Heart right ventricle (tissue), 16 donors: ENCODE measurements at regions not wholly inside any gene's neighbourhood (a gene's known extent, or its start where the extent isn't known, plus 50 kb on each side); places are given as distances from the start of the nearest gene placed in this dataset.
A peak's percentile ranks its signal among the peaks of the same experiment; 100 is the strongest.

Source experiments
- ATAC-seq, 8 donors: fragments of 200-7000 bp; cut with Tn5 transposase; one replicate each; pipeline ENCODE4 v1.9.1; 2020; ENCODE audit warnings: mild to moderate bottlenecking in 8 of 8, moderate library complexity in 8 of 8, moderate number of reproducible peaks in 1 of 8
- DNase-seq, 2 donors: peaks; one replicate each; pipeline ENCODE4 v3.0.0-alpha.2; 2020
- H3K27ac ChIP-seq, 10 donors: fragments of 200-600 bp; sonication (generic) in 2 of 10; one replicate each; pipeline versions ENCODE4 v1.5.0 to v1.8.0; 2020 to 2022; ENCODE audit warnings: mild to moderate bottlenecking in 3 of 10
- H3K27me3 ChIP-seq, 7 donors: fragments of 200-600 bp; one replicate each; pipeline ENCODE4 v1.8.0; 2021 to 2022; ENCODE audit warnings: mild to moderate bottlenecking in 2 of 7
- H3K36me3 ChIP-seq, 9 donors: fragments of 200-600 bp; sonication (generic) in 1 of 9; one replicate each; pipeline versions ENCODE4 v1.5.0 to v1.8.0; 2020 to 2022; ENCODE audit warnings: mild to moderate bottlenecking in 2 of 9
- H3K4me1 ChIP-seq, 9 donors: fragments of 200-600 bp; sonication (generic) in 1 of 9; one replicate each; pipeline versions ENCODE4 v1.5.0 to v1.8.0; 2020 to 2022; ENCODE audit warnings: mild to moderate bottlenecking in 4 of 9
- H3K4me3 ChIP-seq, 10 donors: fragments of 200-600 bp; sonication (generic) in 2 of 10; one replicate each; pipeline versions ENCODE4 v1.5.0 to v1.8.0; 2020 to 2022; ENCODE audit warnings: mild to moderate bottlenecking in 7 of 10, moderate library complexity in 2 of 10
- H3K9me3 ChIP-seq, 11 donors: fragments of 200-600 bp in 10 of 11; sonication (generic) in 2 of 11; one replicate each; pipeline versions ENCODE4 v1.5.0 to v1.8.0; 2013 to 2022; ENCODE audit warnings: mild to moderate bottlenecking in 2 of 11, control low read depth in 1 of 11, moderate library complexity in 1 of 11
- CTCF ChIP-seq, 9 donors: fragments of 200-600 bp; sonication (generic) in 2 of 9; IDR thresholded peaks; one replicate each; pipeline versions ENCODE4 v1.5.0 to v1.8.0; 2021 to 2022; ENCODE audit warnings: antibody characterized with exemption in 9 of 9, mild to moderate bottlenecking in 5 of 9, moderate library complexity in 1 of 9
- WGBS, 2 donors: extraction: QIAGEN DNeasy Blood & Tissue Kit; methylation state at CpG; one replicate each; pipeline ENCODE4 v1.1.7; 2013; ENCODE audit warnings: inconsistent platforms in 1 of 2; 5-methylcytosine and 5-hydroxymethylcytosine counted together
- intact Hi-C, 10 donors: fragments of 100-400 bp; cut with DNase I; formaldehyde crosslinking; loops; one replicate each; pipeline versions ENCODE4 v1.11.1 to v1.14.2; 2022
- donor health status: Arrhythmogenic right ventricular cardiomyopathy.
- donor health status: ischemic (EF 13 %, LVEDD 7.1; RV severe dilation, severe dysfunction).
- donor health status: healthy with polysubstance abuse.
- donor health status: DM: no; HTN: yes; CAD: no.
- donor health status: DM: no; HTN: no; CAD: no.
- donor health status: ischemic (EF 25% LVEDD 6.9; RV normal size, moderate dysfunction).
- donor health status: ischemic (EF 25% LVEDD 5.7; RV mildly dilated, moderate dysfunction).
- donor health status: healthy.
- donor health status: DM: yes; HTN: yes; CAD: no.
- donor health status: Ischemic cardiomyopathy.
- donor health status: ischemic (EF 35%, LVEDD 5.7; RV mildly dilated, moderate dysfunction).
- donor health status: nonischemic (EF 11% LVEDD 7.7; RV severe dilation, severe dysfunction).
- donor health status: DM: yes; HTN: yes; CAD: no.
- donor health status: PGD.
- donor health status: ischemic (EF 29% LVEDD 5.4; RV normal size, mild dysfunction).
- donor health status: nonischemic (EF 23%, LVEDD 6.1; RV moderate dilation, normal function).

GRCh38 chr5:74299833-74300232 is 340.7 kb downstream of the ENC1 start:
- DNase-seq (no peak), ATAC-seq (no peak)
- no peak for TF ChIP-seq CTCF (IDR thresholded peaks at IDR 0.05)
- no peak overlapping the region for H3K4me3 ChIP-seq
- intact Hi-C loops = loop anchor here in 1 of 10 donors (10.0 kb wide), 1 partner anchor 345 kb away; the partner anchor contains the start of gene ENC1
- 93 to 95% methylated on average over 2 of the region's 2 CpGs for WGBS, 2 donors
- no peak overlapping the region for H3K27ac ChIP-seq
- no peaks in the 10 kb centered on the region for H3K27me3 ChIP-seq
- peaks cover 0 to 10% (median 4%) of the 10 kb centered on the region in 9 donors for H3K4me1 ChIP-seq
- H3K9me3 ChIP-seq = no peaks in the 10 kb centered on the region
- H3K36me3 ChIP-seq = no peaks in the 10 kb centered on the region

DNA sequence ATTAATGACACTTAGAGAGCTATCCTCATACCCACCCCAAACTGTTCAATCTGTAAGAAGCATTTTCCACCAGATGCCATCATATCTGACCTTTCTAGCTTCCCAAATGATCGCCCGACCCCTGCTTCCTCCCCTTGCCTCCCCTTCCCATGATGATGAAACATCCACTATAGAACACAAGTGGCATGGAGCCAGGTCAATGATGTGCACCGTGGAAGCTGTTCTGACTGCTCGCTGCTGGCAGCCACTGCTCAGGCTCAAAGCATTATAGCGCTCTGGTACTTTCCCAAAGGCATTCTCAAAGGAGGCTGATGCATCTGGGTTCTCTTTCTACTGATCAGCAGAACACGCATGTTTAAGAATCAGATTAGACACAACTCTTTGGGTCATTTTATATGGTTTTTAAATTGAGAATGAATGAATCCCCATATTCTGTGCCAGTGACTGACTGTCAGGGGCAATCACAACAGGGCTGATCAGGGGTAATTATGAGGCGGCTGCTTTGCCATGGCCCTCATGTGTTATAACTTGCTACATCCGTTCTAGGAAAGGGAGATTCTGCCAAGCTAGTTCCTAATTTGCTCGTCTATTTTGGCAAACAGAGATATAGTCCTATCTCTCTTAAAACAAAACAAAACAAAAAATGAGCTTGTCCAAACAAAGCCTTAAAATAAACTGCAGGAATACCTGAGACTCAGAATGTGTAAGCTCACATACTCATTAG is 343.7 kb downstream of the ENC1 start:
- DNase-seq (peak in 1 of 2 donors; percentile 10), ATAC-seq (peak in 4 of 8 donors; percentile 14 to 48 (median 36))
- Histone ChIP-seq H3K4me1 (peaks cover 0 to 16% (median 4%) of the 10 kb centered on the region in 9 donors), H3K36me3 (no peaks in the 10 kb centered on the region), H3K27me3 (no peaks in the 10 kb centered on the region), H3K27ac (no peak overlapping the region), H3K9me3 (no peaks in the 10 kb centered on the region), H3K4me3 (no peak overlapping the region)
- no peak for TF ChIP-seq CTCF (IDR thresholded peaks at IDR 0.05)
- intact Hi-C loops = loop anchor here in 1 of 10 donors (10.0 kb wide), 1 partner anchor 348 kb away; the partner anchor contains the start of gene ENC1
- WGBS, 2 donors = 32 to 36% methylated on average over 9 of the region's 9 CpGs

DNA sequence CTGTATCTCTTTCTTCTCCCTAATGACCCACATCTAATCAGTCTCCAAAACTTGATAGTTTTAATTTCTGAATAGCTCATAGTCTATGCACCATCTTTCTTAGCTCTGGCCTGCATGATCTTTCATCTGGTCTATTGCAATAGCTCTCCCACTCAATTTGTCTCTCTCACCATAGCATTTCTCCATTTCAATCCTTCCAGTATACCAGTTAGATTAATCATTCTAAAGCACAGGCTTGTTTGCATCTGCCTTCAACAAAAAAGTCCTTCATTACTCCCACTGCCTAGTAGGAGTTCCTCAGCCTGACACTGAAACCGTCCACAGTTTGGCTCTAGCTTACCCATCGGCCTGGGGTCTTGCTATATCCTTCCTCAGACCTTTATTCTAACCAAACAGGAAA is 344.9 kb downstream of the ENC1 start:
- Histone ChIP-seq H3K4me1 (peaks cover 0 to 16% (median 4%) of the 10 kb centered on the region in 9 donors), H3K4me3 (no peak overlapping the region), H3K36me3 (no peaks in the 10 kb centered on the region), H3K27ac (no peak overlapping the region), H3K27me3 (no peaks in the 10 kb centered on the region), H3K9me3 (no peaks in the 10 kb centered on the region)
- intact Hi-C loops = loop anchor here in 1 of 10 donors (10.0 kb wide), 1 partner anchor 349 kb away; the partner anchor contains the start of gene ENC1
- DNase-seq (no peak), ATAC-seq (no peak)
- no peak for TF ChIP-seq CTCF (IDR thresholded peaks at IDR 0.05)
- 88 to 94% methylated on average over 2 of the region's 2 CpGs for WGBS, 2 donors

- intact Hi-C loops = loop anchor here in 1 of 10 donors (10.0 kb wide), 1 partner anchor 350 kb away; the partner anchor contains the start of gene ENC1
- H3K9me3 ChIP-seq = no peaks in the 10 kb centered on the region
- H3K27ac ChIP-seq = no peak overlapping the region
- ATAC-seq = no peak
- H3K4me3 ChIP-seq = no peak overlapping the region
- H3K36me3 ChIP-seq = no peaks in the 10 kb centered on the region
- no peak for DNase-seq
- peaks cover 0 to 16% (median 4%) of the 10 kb centered on the region in 9 donors for H3K4me1 ChIP-seq
- 94 to 98% methylated on average over 3 of the region's 3 CpGs for WGBS, 2 donors
- TF ChIP-seq CTCF (IDR thresholded peaks at IDR 0.05) = no peak
- no peaks in the 10 kb centered on the region for H3K27me3 ChIP-seq
Observed at GRCh38 chr5:74295141-74295540, 345.4 kb downstream of the ENC1 start.
